GM06990 (cell line): ENCODE measurements at regions not wholly inside any gene's neighbourhood (a gene's known extent, or its start where the extent isn't known, plus 50 kb on each side); places are given as distances from the start of the nearest gene placed in this dataset.

Source experiments
- DNase-seq: peaks from one replicate; pipeline ENCODE4 v3.0.0-alpha.2; 2011; ENCODE audit not compliant: insufficient read length; ENCODE audit errors: extremely low read depth
- H3K27me3 ChIP-seq: replicated peaks from 2 replicates; pipeline ENCODE4 v1.6.0; 2011; ENCODE audit warnings: low read length; ENCODE audit not compliant: control insufficient read depth, insufficient read depth
- H3K36me3 ChIP-seq: 2 replicates; pipeline ENCODE4 v1.5.1; 2011; ENCODE audit warnings: low read length; ENCODE audit not compliant: control insufficient read depth, insufficient read depth
- H3K4me3 ChIP-seq: replicated peaks from 2 replicates; pipeline ENCODE4 v1.5.1; 2011; ENCODE audit warnings: low read depth, mild to moderate bottlenecking, control low read depth, low read length
- CTCF ChIP-seq: IDR thresholded peaks from 2 replicates; pipeline ENCODE4 v1.5.1; 2011; ENCODE audit warnings: low read length, control low read depth, mild to moderate bottlenecking, inconsistent platforms; ENCODE audit not compliant: insufficient read depth, poor library complexity, severe bottlenecking

- Histone ChIP-seq H3K27me3 (no peaks in the 10 kb centered on the region), H3K4me3 (no peak overlapping the region)
- TF ChIP-seq CTCF = no peak
Measured at GRCh38 chr4:186458050-186458449, 97.3 kb downstream of the MTNR1A start.

GRCh38 chr4:186451982-186452381 lies 103.4 kb downstream of the MTNR1A start:
- H3K4me3 ChIP-seq = no peak overlapping the region
- no peaks in the 10 kb centered on the region for H3K27me3 ChIP-seq
- TF ChIP-seq CTCF = no peak
- no peak for DNase-seq
- no peaks in the 10 kb centered on the region for H3K36me3 ChIP-seq

More at GRCh38 chr4:186458050-186458449, 97.3 kb downstream of the MTNR1A start:
- no peaks in the 10 kb centered on the region for H3K36me3 ChIP-seq
- no peak for DNase-seq

GRCh38 chr4:186449954-186450353 lies 105.4 kb downstream of the MTNR1A start:
- TF ChIP-seq CTCF = no peak
- no peaks in the 10 kb centered on the region for H3K27me3 ChIP-seq
- no peaks in the 10 kb centered on the region for H3K36me3 ChIP-seq
- no peak for DNase-seq
- no peak overlapping the region for H3K4me3 ChIP-seq

GRCh38 chr4:186445040-186445439 lies 110.3 kb downstream of the MTNR1A start:
- Histone ChIP-seq H3K36me3 (no peaks in the 10 kb centered on the region), H3K4me3 (no peak overlapping the region), H3K27me3 (no peaks in the 10 kb centered on the region)
- no peak for TF ChIP-seq CTCF
- no peak for DNase-seq

- no peak for DNase-seq
- Histone ChIP-seq H3K27me3 (no peaks in the 10 kb centered on the region), H3K36me3 (no peaks in the 10 kb centered on the region), H3K4me3 (no peak overlapping the region)
- no peak for TF ChIP-seq CTCF
Measured at GRCh38 chr4:186441502-186441901, 113.9 kb downstream of the MTNR1A start.

- Histone ChIP-seq H3K4me3 (no peak overlapping the region), H3K27me3 (no peaks in the 10 kb centered on the region), H3K36me3 (no peaks in the 10 kb centered on the region)
- no peak for TF ChIP-seq CTCF
- no peak for DNase-seq
Measured at GRCh38 chr4:186428481-186428880, 126.9 kb downstream of the MTNR1A start.
